ENCODE measurements at regions not wholly inside any gene's neighbourhood (a gene's known extent, or its start where the extent isn't known, plus 50 kb on each side); places are given as distances from the start of the nearest gene placed in this dataset.

DNA sequence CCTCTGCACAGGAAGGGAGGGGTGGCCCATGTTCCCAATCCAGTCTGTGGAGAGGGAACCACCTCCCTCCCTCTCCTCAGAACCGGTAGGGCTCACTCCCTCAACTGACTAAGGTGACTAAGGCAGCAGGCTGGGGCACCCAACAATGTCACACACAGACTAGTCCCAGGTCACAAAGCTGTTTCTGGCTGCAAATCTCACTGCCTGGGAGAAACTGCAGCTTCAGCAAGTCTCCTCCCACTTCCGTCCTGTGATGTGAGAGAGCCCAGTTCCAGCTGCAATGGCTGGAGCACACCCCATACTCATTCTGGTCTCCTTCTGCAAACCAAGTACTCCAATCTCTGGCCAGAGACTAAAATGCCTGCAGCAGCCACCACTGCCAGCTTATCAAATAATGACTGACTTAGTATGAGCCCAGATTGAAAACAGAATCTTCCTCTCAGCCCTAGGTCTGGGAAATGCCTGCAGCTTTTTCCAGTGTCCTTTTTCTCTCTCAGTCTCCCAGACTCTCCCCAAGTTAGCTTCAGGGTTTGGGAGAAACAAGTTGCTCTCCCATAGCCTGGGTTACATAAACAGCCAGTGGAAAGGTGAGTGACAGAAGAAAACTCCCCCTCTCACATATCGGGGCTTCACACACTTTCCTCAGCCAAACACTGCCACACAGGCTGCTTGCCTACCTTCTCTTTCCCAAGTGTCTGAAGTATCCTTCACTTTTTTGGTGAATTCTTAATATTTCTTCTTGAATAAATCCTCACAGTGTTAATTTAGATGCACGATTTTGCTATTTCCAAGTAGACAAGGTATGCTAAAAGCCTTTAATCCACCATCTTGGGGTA lies 247.4 kb upstream of the RASA1 start:
- no peak overlapping the region for H3K27ac ChIP-seq
- H3K27me3 ChIP-seq = no peaks in the 10 kb centered on the region
- TF ChIP-seq CTCF (IDR thresholded peaks at IDR 0.05) = no peak
- H3K4me1 ChIP-seq = no peaks in the 10 kb centered on the region
- peaks cover 0 to 13% of the 10 kb centered on the region in 2 donors for H3K9me3 ChIP-seq
- intact Hi-C loops (cut with DNase I; ENCODE audit: low total_unique reads) = no loop called here
- no peak overlapping the region for H3K4me3 ChIP-seq
- no peaks in the 10 kb centered on the region for H3K36me3 ChIP-seq
- DNase-seq (ENCODE audit: low spot score in 2 of 2) = no peak

DNA sequence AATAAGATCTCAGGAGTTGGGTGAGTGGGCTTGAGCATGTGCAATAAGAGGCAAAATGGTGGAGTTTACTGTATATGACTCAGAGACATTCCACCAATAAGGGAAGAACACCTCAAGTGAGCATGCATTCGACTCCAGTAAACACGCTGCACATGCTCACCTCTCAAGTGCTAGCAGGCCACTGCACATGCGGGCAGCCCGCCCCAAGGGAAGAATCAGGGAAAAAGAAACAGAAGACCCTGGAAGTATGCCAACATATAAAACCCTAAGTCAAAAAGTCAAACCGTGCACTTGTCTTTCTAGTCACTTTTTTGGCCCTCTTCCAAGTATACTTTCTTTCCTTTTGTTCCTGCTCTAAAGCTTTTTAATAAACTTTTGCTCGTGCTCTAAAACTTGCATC lies 245.3 kb upstream of the RASA1 start:
- no peaks in the 10 kb centered on the region for H3K4me1 ChIP-seq
- H3K4me3 ChIP-seq = no peak overlapping the region
- no peaks in the 10 kb centered on the region for H3K36me3 ChIP-seq
- TF ChIP-seq POLR2AphosphoS5 (IDR thresholded peaks at IDR 0.05) = no peak
- no peak for TF ChIP-seq POLR2A (IDR thresholded peaks at IDR 0.05)
- TF ChIP-seq CTCF (IDR thresholded peaks at IDR 0.05) = no peak
- H3K9me3 ChIP-seq = peaks cover 0 to 13% of the 10 kb centered on the region in 2 donors
- intact Hi-C loops (cut with DNase I; ENCODE audit: low total_unique reads) = no loop called here
- H3K27ac ChIP-seq = no peak overlapping the region
- no peaks in the 10 kb centered on the region for H3K27me3 ChIP-seq
- no peak for DNase-seq (ENCODE audit: low spot score in 2 of 2)

DNA sequence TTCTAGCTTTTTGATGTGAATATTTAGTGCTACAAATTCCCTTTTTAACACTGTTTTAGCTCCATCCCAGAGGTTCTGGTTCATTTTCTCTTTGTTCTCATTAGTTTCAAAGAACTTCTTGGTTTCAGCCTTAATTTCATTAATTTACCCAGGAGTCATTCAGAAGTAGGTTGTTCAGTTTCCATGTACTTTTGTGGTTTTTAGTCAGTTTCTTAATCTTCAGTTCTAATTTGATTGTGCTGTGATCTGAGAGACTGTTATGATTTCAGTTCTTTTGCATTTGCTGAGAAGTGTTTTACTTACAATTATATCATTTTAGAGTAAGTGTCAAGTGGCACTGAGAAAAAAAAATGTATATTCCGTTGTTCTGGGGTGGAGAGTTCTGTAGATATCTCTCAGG lies 240.1 kb upstream of the RASA1 start:
- DNase-seq (ENCODE audit: low spot score in 2 of 2) = no peak
- no peaks in the 10 kb centered on the region for H3K36me3 ChIP-seq
- no peaks in the 10 kb centered on the region for H3K4me1 ChIP-seq
- intact Hi-C loops (cut with DNase I; ENCODE audit: low total_unique reads) = no loop called here
- H3K4me3 ChIP-seq = no peak overlapping the region
- no peak overlapping the region for H3K27ac ChIP-seq
- no peaks in the 10 kb centered on the region for H3K27me3 ChIP-seq
- peaks cover 0 to 13% of the 10 kb centered on the region in 2 donors for H3K9me3 ChIP-seq
- TF ChIP-seq POLR2A (IDR thresholded peaks at IDR 0.05) (no peak), POLR2AphosphoS5 (IDR thresholded peaks at IDR 0.05) (no peak), CTCF (IDR thresholded peaks at IDR 0.05) (no peak)

DNA sequence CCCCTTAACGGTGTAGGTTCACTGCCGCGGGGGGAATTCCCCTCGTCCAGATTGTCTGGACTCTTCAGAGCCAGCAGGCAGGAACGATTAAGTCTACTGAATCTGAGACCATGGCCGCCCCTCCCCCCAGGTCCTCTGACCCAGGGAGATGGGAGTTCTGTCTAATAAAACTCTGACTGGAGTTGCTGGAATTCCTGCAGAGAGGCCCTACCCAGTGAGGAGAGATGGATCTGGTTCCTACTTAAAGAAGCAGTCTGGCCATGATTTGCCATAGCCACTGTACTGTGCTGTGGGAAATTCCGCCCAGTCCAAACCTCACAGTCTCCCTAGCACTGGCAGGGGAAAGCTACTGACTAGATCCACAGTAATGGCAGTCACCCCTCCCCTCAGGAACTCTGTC lies 237.7 kb upstream of the RASA1 start:
- H3K9me3 ChIP-seq = no peaks in the 10 kb centered on the region
- intact Hi-C loops (cut with DNase I; ENCODE audit: low total_unique reads) = no loop called here
- no peak overlapping the region for H3K4me3 ChIP-seq
- DNase-seq (ENCODE audit: low spot score in 2 of 2) = no peak
- no peaks in the 10 kb centered on the region for H3K36me3 ChIP-seq
- TF ChIP-seq POLR2A (IDR thresholded peaks at IDR 0.05) = no peak
- no peak for TF ChIP-seq CTCF (IDR thresholded peaks at IDR 0.05)
- TF ChIP-seq POLR2AphosphoS5 (IDR thresholded peaks at IDR 0.05) = no peak
- no peak overlapping the region for H3K27ac ChIP-seq
- no peaks in the 10 kb centered on the region for H3K27me3 ChIP-seq
- no peaks in the 10 kb centered on the region for H3K4me1 ChIP-seq

- TF ChIP-seq CTCF (IDR thresholded peaks at IDR 0.05) (no peak), POLR2AphosphoS5 (IDR thresholded peaks at IDR 0.05) (no peak), POLR2A (IDR thresholded peaks at IDR 0.05) (no peak)
- no peak for DNase-seq (ENCODE audit: low spot score in 2 of 2)
- no peaks in the 10 kb centered on the region for H3K4me1 ChIP-seq
- H3K4me3 ChIP-seq = no peak overlapping the region
- intact Hi-C loops (cut with DNase I; ENCODE audit: low total_unique reads) = no loop called here
- no peaks in the 10 kb centered on the region for H3K36me3 ChIP-seq
- H3K27me3 ChIP-seq = no peaks in the 10 kb centered on the region
- no peak overlapping the region for H3K27ac ChIP-seq
- no peaks in the 10 kb centered on the region for H3K9me3 ChIP-seq
Measured at GRCh38 chr5:87030699-87031098, 237.0 kb upstream of the RASA1 start.

Data from breast epithelium (tissue), 4 donors.